WI38 (cell line): ENCODE measurements at regions not wholly inside any gene's neighbourhood (a gene's known extent, or its start where the extent isn't known, plus 50 kb on each side); places are given as distances from the start of the nearest gene placed in this dataset.

Experiments used
- H3K4me3 ChIP-seq: 2 replicates; pipeline ENCODE4 v1.5.1; 2011; ENCODE audit warnings: low read depth, mild to moderate bottlenecking, control low read depth, low read length
- CTCF ChIP-seq: IDR thresholded peaks from 2 replicates; pipeline ENCODE4 v1.5.1; 2012; ENCODE audit warnings: low read depth, mild to moderate bottlenecking, control low read depth, low read length

GRCh38 chr6:105726902-105727655 is 324.2 kb upstream of the PREP start:
- no peak overlapping the region for H3K4me3 ChIP-seq
- no peak for TF ChIP-seq CTCF

- no peak overlapping the region for H3K4me3 ChIP-seq
- TF ChIP-seq CTCF = no peak
Measured at GRCh38 chr6:105714846-105715245, 312.0 kb upstream of the PREP start.

- TF ChIP-seq CTCF = no peak
- no peak overlapping the region for H3K4me3 ChIP-seq
Measured at GRCh38 chr6:105713474-105714118, 310.7 kb upstream of the PREP start.

- no peak overlapping the region for H3K4me3 ChIP-seq
- TF ChIP-seq CTCF = no peak
Measured at GRCh38 chr6:105711216-105711615, 308.3 kb upstream of the PREP start.

- H3K4me3 ChIP-seq = no peak overlapping the region
- TF ChIP-seq CTCF = no peak
Measured at GRCh38 chr6:105705608-105706007, 302.7 kb upstream of the PREP start.

- TF ChIP-seq CTCF = no peak
- H3K4me3 ChIP-seq = no peak overlapping the region
Measured at GRCh38 chr6:105695461-105695860, 292.6 kb upstream of the PREP start.

- TF ChIP-seq CTCF = no peak
- H3K4me3 ChIP-seq = no peak overlapping the region
Measured at GRCh38 chr6:105692613-105693215, 289.8 kb upstream of the PREP start.
